RWPE1 (cell line): ENCODE measurements at regions not wholly inside any gene's neighbourhood (a gene's known extent, or its start where the extent isn't known, plus 50 kb on each side); places are given as distances from the start of the nearest gene placed in this dataset.

Source experiments
- CTCF ChIA-PET: fragments of 350-600 bp; sonication (Branson Sonifier 250); formaldehyde crosslinking; extraction: SDS; loops from one replicate; lab custom pipeline; 2021; lab: Yijun Ruan, JAX
- POLR2A ChIA-PET: fragments of 400-600 bp; formaldehyde crosslinking; extraction: SDS; loops from one replicate; lab custom pipeline; 2020; ENCODE audit warnings: antibody characterized with exemption; ENCODE audit not compliant: low non-redundant PET; lab: Yijun Ruan, JAX
- DNase-seq: peaks from one replicate; pipeline ENCODE4 v3.0.0; 2012; ENCODE audit warnings: low spot score
- H3K27ac ChIP-seq: fragments of 450-650 bp; 2 replicates; pipeline ENCODE4 v1.5.1; 2017
- TF ChIP-seq, protein P1 (sequence below): fragments of 450-650 bp; conservative IDR thresholded peaks from 2 replicates; pipeline ENCODE4 v1.5.1; 2017; ENCODE audit warnings: low read depth, mild to moderate bottlenecking

DNA sequence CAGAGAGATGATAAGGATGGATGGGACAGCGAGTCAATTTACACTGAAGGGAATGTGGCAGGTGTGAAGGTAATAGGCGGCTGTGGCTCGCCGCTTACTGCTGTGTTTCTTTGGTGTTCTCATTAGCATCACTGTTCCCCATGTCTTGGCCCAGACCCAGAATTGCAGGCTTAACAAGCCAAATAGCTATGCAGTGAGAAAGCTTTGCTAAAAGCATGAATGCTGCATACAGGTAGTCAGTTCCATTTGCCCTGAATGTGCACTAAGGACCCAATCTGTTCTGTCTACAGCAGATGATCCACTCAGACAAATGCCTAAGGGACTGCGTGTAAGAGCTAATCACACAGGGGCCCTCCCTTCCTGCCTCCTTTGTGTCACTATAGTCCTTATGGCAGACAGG lies 262.6 kb downstream of the DCDC2C start:
- no peak overlapping the region for H3K27ac ChIP-seq
- POLR2A ChIA-PET, result no interaction called here
- CTCF ChIA-PET, result no interaction called here
- TF ChIP-seq, protein P1, sequence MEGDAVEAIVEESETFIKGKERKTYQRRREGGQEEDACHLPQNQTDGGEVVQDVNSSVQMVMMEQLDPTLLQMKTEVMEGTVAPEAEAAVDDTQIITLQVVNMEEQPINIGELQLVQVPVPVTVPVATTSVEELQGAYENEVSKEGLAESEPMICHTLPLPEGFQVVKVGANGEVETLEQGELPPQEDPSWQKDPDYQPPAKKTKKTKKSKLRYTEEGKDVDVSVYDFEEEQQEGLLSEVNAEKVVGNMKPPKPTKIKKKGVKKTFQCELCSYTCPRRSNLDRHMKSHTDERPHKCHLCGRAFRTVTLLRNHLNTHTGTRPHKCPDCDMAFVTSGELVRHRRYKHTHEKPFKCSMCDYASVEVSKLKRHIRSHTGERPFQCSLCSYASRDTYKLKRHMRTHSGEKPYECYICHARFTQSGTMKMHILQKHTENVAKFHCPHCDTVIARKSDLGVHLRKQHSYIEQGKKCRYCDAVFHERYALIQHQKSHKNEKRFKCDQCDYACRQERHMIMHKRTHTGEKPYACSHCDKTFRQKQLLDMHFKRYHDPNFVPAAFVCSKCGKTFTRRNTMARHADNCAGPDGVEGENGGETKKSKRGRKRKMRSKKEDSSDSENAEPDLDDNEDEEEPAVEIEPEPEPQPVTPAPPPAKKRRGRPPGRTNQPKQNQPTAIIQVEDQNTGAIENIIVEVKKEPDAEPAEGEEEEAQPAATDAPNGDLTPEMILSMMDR, result no peak
- no peak for DNase-seq

- CTCF ChIA-PET, result no interaction called here
- TF ChIP-seq, protein P1, result no peak
- DNase-seq, result no peak
These were observed 263.1 kb downstream of the DCDC2C start for GRCh38 chr2:3966470-3966869.

GRCh38 chr2:3968736-3969135 lies 265.4 kb downstream of the DCDC2C start:
- CTCF ChIA-PET, result interaction anchor here (0.7 kb wide), 1 partner anchor 409 kb away, joined by 3 read pairs; no protein-coding TSS in a partner anchor
- H3K27ac ChIP-seq, result no peak overlapping the region

More at GRCh38 chr2:3966470-3966869, 263.1 kb downstream of the DCDC2C start:
- POLR2A ChIA-PET, result no interaction called here
- no peak overlapping the region for H3K27ac ChIP-seq

GRCh38 chr2:3970791-3971651 lies 267.6 kb downstream of the DCDC2C start:
- DNase-seq, result no peak
- ChIA-PET POLR2A (no interaction called here), CTCF (no interaction called here)
- no peak overlapping the region for H3K27ac ChIP-seq
- TF ChIP-seq, protein P1, result no peak

More at GRCh38 chr2:3968736-3969135, 265.4 kb downstream of the DCDC2C start:
- TF ChIP-seq, protein P1, result no peak
- DNase-seq, result no peak
- POLR2A ChIA-PET, result no interaction called here

DNA sequence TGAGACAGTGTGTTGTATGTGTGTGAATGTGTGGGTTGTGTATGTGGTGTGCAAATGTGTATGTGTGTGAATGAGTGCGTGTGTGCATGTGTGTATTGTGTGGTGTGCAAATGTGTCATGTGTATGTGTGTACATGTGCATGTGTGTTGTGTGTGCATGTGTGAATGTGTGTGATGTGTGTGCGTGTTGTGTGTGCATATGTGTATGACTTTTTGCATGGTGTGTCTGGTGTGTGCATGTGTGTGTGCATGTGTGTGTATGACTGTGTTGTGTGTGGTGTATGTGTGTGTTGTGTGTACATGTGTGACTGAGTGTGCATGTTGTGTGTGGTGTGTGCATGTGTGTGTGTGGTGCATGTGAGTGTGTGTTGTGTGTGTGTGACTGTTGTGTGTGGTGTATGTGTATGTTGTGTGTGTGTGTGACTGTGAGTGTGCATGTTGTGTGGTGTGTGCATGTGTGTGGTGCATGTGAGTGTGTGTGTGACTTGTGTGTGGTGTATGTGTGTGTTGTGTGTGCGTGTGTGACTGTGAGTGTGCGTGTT lies 268.3 kb downstream of the DCDC2C start:
- DNase-seq, result no peak
- POLR2A ChIA-PET, result no interaction called here
- CTCF ChIA-PET, result no interaction called here
- no peak overlapping the region for H3K27ac ChIP-seq
- TF ChIP-seq, protein P1, result no peak

GRCh38 chr2:3972377-3972776 lies 269.0 kb downstream of the DCDC2C start:
- no peak for DNase-seq
- H3K27ac ChIP-seq, result no peak overlapping the region
- ChIA-PET CTCF (interaction anchor here (0.6 kb wide), 1 partner anchor 17 kb away, joined by 4 read pairs; no protein-coding TSS in a partner anchor), POLR2A (no interaction called here)
- TF ChIP-seq, protein P1, result no peak
